MM.1S (cell line): ENCODE measurements at regions not wholly inside any gene's neighbourhood (a gene's known extent, or its start where the extent isn't known, plus 50 kb on each side); places are given as distances from the start of the nearest gene placed in this dataset.

Experiments
- DNase-seq: peaks from one replicate; pipeline ENCODE4 v3.0.0-alpha.2; 2015
- H2AFZ ChIP-seq: fragments of 300-600 bp; sonication (generic); 2 replicates; pipeline ENCODE4 v1.6.0; 2016; ENCODE audit warnings: antibody characterized with exemption, low read length
- H3F3A ChIP-seq: fragments of 300-600 bp; sonication (generic); 2 replicates; pipeline ENCODE4 v1.6.1; 2016; ENCODE audit warnings: mild to moderate bottlenecking, antibody characterized with exemption, low read length, moderate library complexity, mixed read lengths; ENCODE audit not compliant: insufficient read depth
- H3K27ac ChIP-seq: fragments of 300-600 bp; sonication (generic); 2 replicates; pipeline ENCODE4 v1.5.1; 2016; ENCODE audit warnings: mild to moderate bottlenecking, low read length
- H3K27me3 ChIP-seq: fragments of 300-600 bp; sonication (generic); replicated peaks from 2 replicates; pipeline ENCODE4 v1.6.0; 2016; ENCODE audit warnings: low read length; ENCODE audit not compliant: insufficient read depth
- H3K36me3 ChIP-seq: fragments of 300-600 bp; sonication (generic); replicated peaks from 2 replicates; pipeline ENCODE4 v1.6.1; 2016; ENCODE audit warnings: mild to moderate bottlenecking, low read length, mixed read lengths; ENCODE audit not compliant: insufficient read depth
- H3K4me1 ChIP-seq: fragments of 300-600 bp; sonication (generic); 2 replicates; pipeline ENCODE4 v1.6.1; 2016; ENCODE audit warnings: low read length, mixed read lengths
- H3K4me2 ChIP-seq: fragments of 300-600 bp; sonication (generic); 2 replicates; pipeline ENCODE4 v1.6.0; 2016; ENCODE audit warnings: low read depth, low read length
- H3K4me3 ChIP-seq: fragments of 300-600 bp; sonication (generic); 2 replicates; pipeline ENCODE4 v1.5.1; 2016; ENCODE audit warnings: low read length, mixed read lengths
- H3K79me2 ChIP-seq: fragments of 300-600 bp; sonication (generic); 2 replicates; pipeline ENCODE4 v1.6.1; 2016; ENCODE audit warnings: mixed run types, low read length, mixed read lengths
- H3K9ac ChIP-seq: fragments of 300-600 bp; sonication (generic); 2 replicates; pipeline ENCODE4 v1.6.1; 2016; ENCODE audit warnings: low read length, mixed read lengths
- H3K9me2 ChIP-seq: fragments of 300-600 bp; sonication (generic); replicated peaks from 2 replicates; pipeline ENCODE4 v1.6.1; 2016; ENCODE audit warnings: mild to moderate bottlenecking, low read length, mixed read lengths; ENCODE audit not compliant: insufficient read depth
- H3K9me3 ChIP-seq: fragments of 300-600 bp; sonication (generic); replicated peaks from 2 replicates; pipeline ENCODE4 v1.6.1; 2016; ENCODE audit warnings: mild to moderate bottlenecking, low read length, mixed read lengths; ENCODE audit not compliant: insufficient read depth
- H4K20me1 ChIP-seq: fragments of 300-600 bp; sonication (generic); 2 replicates; pipeline ENCODE4 v1.6.1; 2016; ENCODE audit warnings: mild to moderate bottlenecking, low read length, moderate library complexity, mixed read lengths; ENCODE audit not compliant: insufficient read depth
- EZH2 ChIP-seq: fragments of 300-600 bp; sonication (generic); optimal IDR thresholded peaks from 2 replicates; pipeline ENCODE3; 2017; ENCODE audit warnings: low read depth, mild to moderate bottlenecking, antibody characterized with exemption, low read length, mixed read lengths
- EZH2phosphoT487 ChIP-seq: fragments of 300-600 bp; sonication (generic); IDR thresholded peaks from 2 replicates; pipeline ENCODE4 v1.6.1; 2018; ENCODE audit warnings: antibody characterized with exemption, low read length
- TF ChIP-seq, protein P1 (sequence below): fragments of 300-600 bp; sonication (generic); IDR thresholded peaks from 2 replicates; pipeline ENCODE4 v1.5.1; 2016; ENCODE audit warnings: antibody characterized with exemption, low read length, mixed read lengths

DNA sequence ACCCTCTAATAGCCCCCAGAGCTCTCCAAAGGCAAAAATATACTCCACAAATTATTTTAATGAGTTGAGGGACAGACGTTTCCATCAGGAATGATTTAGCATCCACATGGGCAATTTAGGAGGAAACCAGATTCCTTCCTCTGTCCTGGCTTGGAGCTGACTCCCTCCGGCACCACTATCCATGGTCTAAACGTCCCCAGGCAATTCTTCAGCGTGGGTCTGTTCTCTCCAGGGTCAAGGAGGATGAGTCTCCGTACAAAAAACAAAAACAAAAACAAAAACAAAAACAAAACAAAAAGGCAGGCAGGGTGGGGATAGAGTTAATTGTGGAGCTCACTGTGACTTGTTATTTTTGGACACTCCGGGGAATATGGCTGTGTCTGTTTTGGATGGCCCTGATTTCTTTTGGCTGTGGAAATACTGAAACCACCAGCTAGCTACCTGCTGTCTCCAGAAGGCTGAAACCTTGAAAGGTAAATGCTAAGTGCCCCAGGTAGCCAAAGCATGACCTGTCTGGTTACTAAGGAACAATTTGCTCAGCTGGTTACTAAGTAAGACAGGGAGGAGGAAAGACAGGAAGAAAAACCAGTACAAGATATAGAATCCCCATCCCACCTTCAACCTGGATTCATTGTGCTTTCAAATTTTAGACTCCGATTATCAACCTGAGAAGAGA is 419.1 kb upstream of the LCORL start:
- no peaks in the 10 kb centered on the region for H4K20me1 ChIP-seq
- no peaks in the 10 kb centered on the region for H3K9me3 ChIP-seq
- H3K9ac ChIP-seq = no peak overlapping the region
- no peaks in the 10 kb centered on the region for H3F3A ChIP-seq
- no peaks in the 10 kb centered on the region for H3K27me3 ChIP-seq
- no peak overlapping the region for H3K4me3 ChIP-seq
- no peaks in the 10 kb centered on the region for H3K79me2 ChIP-seq
- no peak overlapping the region for H3K27ac ChIP-seq
- no peaks in the 10 kb centered on the region for H3K9me2 ChIP-seq
- no peak for TF ChIP-seq EZH2phosphoT487
- TF ChIP-seq EZH2 = no peak
- TF ChIP-seq, protein P1, sequence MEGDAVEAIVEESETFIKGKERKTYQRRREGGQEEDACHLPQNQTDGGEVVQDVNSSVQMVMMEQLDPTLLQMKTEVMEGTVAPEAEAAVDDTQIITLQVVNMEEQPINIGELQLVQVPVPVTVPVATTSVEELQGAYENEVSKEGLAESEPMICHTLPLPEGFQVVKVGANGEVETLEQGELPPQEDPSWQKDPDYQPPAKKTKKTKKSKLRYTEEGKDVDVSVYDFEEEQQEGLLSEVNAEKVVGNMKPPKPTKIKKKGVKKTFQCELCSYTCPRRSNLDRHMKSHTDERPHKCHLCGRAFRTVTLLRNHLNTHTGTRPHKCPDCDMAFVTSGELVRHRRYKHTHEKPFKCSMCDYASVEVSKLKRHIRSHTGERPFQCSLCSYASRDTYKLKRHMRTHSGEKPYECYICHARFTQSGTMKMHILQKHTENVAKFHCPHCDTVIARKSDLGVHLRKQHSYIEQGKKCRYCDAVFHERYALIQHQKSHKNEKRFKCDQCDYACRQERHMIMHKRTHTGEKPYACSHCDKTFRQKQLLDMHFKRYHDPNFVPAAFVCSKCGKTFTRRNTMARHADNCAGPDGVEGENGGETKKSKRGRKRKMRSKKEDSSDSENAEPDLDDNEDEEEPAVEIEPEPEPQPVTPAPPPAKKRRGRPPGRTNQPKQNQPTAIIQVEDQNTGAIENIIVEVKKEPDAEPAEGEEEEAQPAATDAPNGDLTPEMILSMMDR = no peak
- DNase-seq = no peak
- H2AFZ ChIP-seq = 0 out of 2 replicates have a peak overlapping the region, but pooled peaks have one; percentile 36
- no peaks in the 10 kb centered on the region for H3K4me1 ChIP-seq
- no peaks in the 10 kb centered on the region for H3K36me3 ChIP-seq
- no peak overlapping the region for H3K4me2 ChIP-seq

DNA sequence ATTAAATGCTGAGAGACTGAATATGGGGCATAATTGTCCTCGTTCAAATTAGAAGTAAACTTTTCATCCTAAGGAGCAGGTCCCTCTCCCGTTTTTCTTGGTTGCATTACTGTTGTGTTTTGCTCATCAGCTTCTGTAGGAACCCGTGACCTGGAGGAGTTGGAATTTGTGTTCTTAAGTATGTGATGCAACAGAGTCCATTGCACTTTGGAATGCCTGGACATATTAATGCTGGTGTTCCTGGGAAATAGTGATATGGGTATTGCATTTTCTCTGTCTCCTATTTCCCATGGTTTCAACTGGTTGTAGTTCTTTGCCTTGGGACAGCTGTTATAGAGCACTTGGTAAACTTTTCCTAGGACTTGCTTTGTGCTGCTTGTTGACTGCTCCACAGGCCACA is 417.8 kb upstream of the LCORL start:
- H3F3A ChIP-seq = no peaks in the 10 kb centered on the region
- H4K20me1 ChIP-seq = no peaks in the 10 kb centered on the region
- no peak overlapping the region for H3K4me2 ChIP-seq
- no peaks in the 10 kb centered on the region for H3K27me3 ChIP-seq
- H3K79me2 ChIP-seq = no peaks in the 10 kb centered on the region
- no peak overlapping the region for H3K4me3 ChIP-seq
- no peaks in the 10 kb centered on the region for H3K4me1 ChIP-seq
- DNase-seq = no peak
- H3K9me3 ChIP-seq = no peaks in the 10 kb centered on the region
- H3K9ac ChIP-seq = no peak overlapping the region
- no peaks in the 10 kb centered on the region for H3K9me2 ChIP-seq
- no peaks in the 10 kb centered on the region for H3K36me3 ChIP-seq
- no peak for TF ChIP-seq EZH2phosphoT487
- no peak for TF ChIP-seq EZH2
- TF ChIP-seq, protein P1 = no peak
- H3K27ac ChIP-seq = no peak overlapping the region
- no peak overlapping the region for H2AFZ ChIP-seq

DNA sequence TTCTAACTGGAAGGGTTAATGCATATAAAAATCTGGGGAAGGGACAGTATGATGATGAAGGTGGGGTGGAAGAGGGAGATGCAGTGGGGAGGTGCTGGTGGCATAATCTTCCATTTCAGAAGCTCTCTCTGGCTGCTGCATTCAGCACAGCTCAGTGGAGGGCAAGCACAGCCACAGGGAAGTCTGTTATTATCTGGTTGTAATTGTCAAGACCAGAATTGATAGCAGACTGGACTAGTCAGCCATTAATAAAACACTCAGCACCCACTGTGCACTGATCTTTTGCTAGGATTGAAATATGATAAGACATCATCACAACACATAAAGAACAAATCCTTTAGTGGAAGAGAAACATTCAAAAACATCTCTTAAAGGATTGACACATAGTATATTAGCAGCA is 414.2 kb upstream of the LCORL start:
- TF ChIP-seq, protein P1 = no peak
- no peak for TF ChIP-seq EZH2phosphoT487
- TF ChIP-seq EZH2 = no peak
- H4K20me1 ChIP-seq = no peaks in the 10 kb centered on the region
- no peak overlapping the region for H3K9ac ChIP-seq
- no peaks in the 10 kb centered on the region for H3K9me2 ChIP-seq
- H3K4me3 ChIP-seq = no peak overlapping the region
- no peaks in the 10 kb centered on the region for H3F3A ChIP-seq
- H2AFZ ChIP-seq = no peak overlapping the region
- H3K27ac ChIP-seq = no peak overlapping the region
- no peaks in the 10 kb centered on the region for H3K9me3 ChIP-seq
- no peaks in the 10 kb centered on the region for H3K36me3 ChIP-seq
- no peak for DNase-seq
- no peaks in the 10 kb centered on the region for H3K27me3 ChIP-seq
- no peaks in the 10 kb centered on the region for H3K4me1 ChIP-seq
- H3K4me2 ChIP-seq = no peak overlapping the region
- no peaks in the 10 kb centered on the region for H3K79me2 ChIP-seq
